ENCODE measurements at regions not wholly inside any gene's neighbourhood (a gene's known extent, or its start where the extent isn't known, plus 50 kb on each side); places are given as distances from the start of the nearest gene placed in this dataset.

- TF ChIP-seq CTCF (conservative IDR thresholded peaks at IDR 0.05; ENCODE audit: control insufficient read depth, insufficient read depth, low read depth, low read length) = no peak
- no peak for DNase-seq (ENCODE audit: low read depth)
- H3K4me3 ChIP-seq (ENCODE audit: control insufficient read depth, low read depth, low read length) = no peak overlapping the region
These were observed 194.4 kb upstream of the GPR12 start for GRCh38 chr13:26954976-26955375.

DNA sequence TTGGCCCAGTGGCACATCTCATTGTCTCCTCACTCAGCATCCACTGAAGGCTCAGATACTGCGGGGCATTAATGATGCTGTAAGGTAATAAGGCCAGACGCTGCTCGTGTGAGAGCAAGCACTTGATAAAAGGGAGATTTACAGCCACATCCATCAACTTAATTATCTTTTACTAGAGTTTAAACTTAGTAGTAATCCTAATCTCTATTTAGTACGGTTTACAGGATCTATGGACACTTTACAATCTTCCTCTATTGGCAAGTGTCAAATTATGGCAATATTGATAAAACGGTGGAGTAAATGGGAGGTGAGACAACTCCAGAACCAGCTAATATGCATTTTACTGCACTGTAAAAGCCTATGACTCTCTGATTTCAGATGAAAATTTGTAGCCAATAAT lies 192.7 kb upstream of the GPR12 start:
- no peak for DNase-seq (ENCODE audit: low read depth)
- H3K4me3 ChIP-seq (ENCODE audit: control insufficient read depth, low read depth, low read length) = no peak overlapping the region
- no peak for TF ChIP-seq CTCF (conservative IDR thresholded peaks at IDR 0.05; ENCODE audit: control insufficient read depth, insufficient read depth, low read depth, low read length)

GRCh38 chr13:26952551-26953143 lies 192.1 kb upstream of the GPR12 start:
- H3K4me3 ChIP-seq (ENCODE audit: control insufficient read depth, low read depth, low read length) = no peak overlapping the region
- no peak for TF ChIP-seq CTCF (conservative IDR thresholded peaks at IDR 0.05; ENCODE audit: control insufficient read depth, insufficient read depth, low read depth, low read length)
- no peak for DNase-seq (ENCODE audit: low read depth)

GRCh38 chr13:26951581-26952177 lies 191.1 kb upstream of the GPR12 start:
- no peak for DNase-seq (ENCODE audit: low read depth)
- TF ChIP-seq CTCF (conservative IDR thresholded peaks at IDR 0.05; ENCODE audit: control insufficient read depth, insufficient read depth, low read depth, low read length) = no peak
- H3K4me3 ChIP-seq (ENCODE audit: control insufficient read depth, low read depth, low read length) = no peak overlapping the region

- no peak overlapping the region for H3K4me3 ChIP-seq (ENCODE audit: control insufficient read depth, low read depth, low read length)
- TF ChIP-seq CTCF (conservative IDR thresholded peaks at IDR 0.05; ENCODE audit: control insufficient read depth, insufficient read depth, low read depth, low read length) = no peak
- DNase-seq (ENCODE audit: low read depth) = no peak
These were observed 190.4 kb upstream of the GPR12 start for GRCh38 chr13:26950968-26951367.

- no peak for TF ChIP-seq CTCF (conservative IDR thresholded peaks at IDR 0.05; ENCODE audit: control insufficient read depth, insufficient read depth, low read depth, low read length)
- H3K4me3 ChIP-seq (ENCODE audit: control insufficient read depth, low read depth, low read length) = no peak overlapping the region
- no peak for DNase-seq (ENCODE audit: low read depth)
These were observed 190.0 kb upstream of the GPR12 start for GRCh38 chr13:26950546-26950945.
